Smooth muscle cell (in vitro differentiated cells): ENCODE measurements at regions not wholly inside any gene's neighbourhood (a gene's known extent, or its start where the extent isn't known, plus 50 kb on each side); places are given as distances from the start of the nearest gene placed in this dataset.

Experiments
- DNase-seq: peaks from one replicate; lab custom pipeline; 2025; ENCODE audit not compliant: unreplicated experiment; lab: John Stamatoyannopoulos, UW
- H2AFZ ChIP-seq: fragments of 200-600 bp; sonication (generic); 2 replicates; pipeline ENCODE4 v1.6.0; 2016; ENCODE audit warnings: antibody characterized with exemption, low read depth, mild to moderate bottlenecking
- H3F3A ChIP-seq: fragments of 200-600 bp; sonication (generic); 2 replicates; pipeline ENCODE4 v1.6.0; 2017; ENCODE audit warnings: antibody characterized with exemption, low read depth
- H3K27ac ChIP-seq: fragments of 200-600 bp; sonication (generic); 2 replicates; pipeline ENCODE4 v1.5.1; 2016; ENCODE audit warnings: low read depth, mild to moderate bottlenecking
- H3K27me3 ChIP-seq: fragments of 200-600 bp; sonication (generic); 2 replicates; pipeline ENCODE4 v1.6.1; 2016; ENCODE audit warnings: low read depth, mild to moderate bottlenecking
- H3K36me3 ChIP-seq: fragments of 200-600 bp; sonication (generic); 2 replicates; pipeline ENCODE4 v1.5.1; 2016; ENCODE audit warnings: low read depth
- H3K4me1 ChIP-seq: fragments of 200-600 bp; sonication (generic); 2 replicates; pipeline ENCODE4 v1.5.1; 2016; ENCODE audit warnings: low read depth
- H3K4me2 ChIP-seq: fragments of 200-600 bp; sonication (generic); 2 replicates; pipeline ENCODE4 v1.6.0; 2016; ENCODE audit warnings: mild to moderate bottlenecking
- H3K4me3 ChIP-seq: fragments of 200-600 bp; sonication (generic); 2 replicates; pipeline ENCODE4 v1.5.1; 2016; ENCODE audit warnings: mild to moderate bottlenecking
- H3K79me2 ChIP-seq: fragments of 200-600 bp; sonication (generic); 2 replicates; pipeline ENCODE4 v1.6.0; 2016; ENCODE audit warnings: low read depth, mild to moderate bottlenecking
- H3K9ac ChIP-seq: fragments of 200-600 bp; sonication (generic); 2 replicates; pipeline ENCODE4 v1.6.0; 2016; ENCODE audit warnings: low read depth
- H3K9me3 ChIP-seq: fragments of 200-600 bp; sonication (generic); replicated peaks from 2 replicates; pipeline ENCODE4 v1.5.1; 2016; ENCODE audit warnings: low read depth
- H4K20me1 ChIP-seq: fragments of 200-600 bp; sonication (generic); 2 replicates; pipeline ENCODE4 v1.6.0; 2016; ENCODE audit warnings: low read depth
- CTCF ChIP-seq: fragments of 200-600 bp; sonication (generic); IDR thresholded peaks from 2 replicates; pipeline ENCODE4 v1.5.1; 2017; ENCODE audit warnings: borderline replicate concordance, mild to moderate bottlenecking, antibody characterized with exemption; ENCODE audit not compliant: insufficient read depth, poor library complexity, severe bottlenecking
- WGBS: methylation state at CpG from one replicate; pipeline ENCODE4 v1.1.7; 2016; ENCODE audit warnings: low lambda C conversion rate; 5-methylcytosine and 5-hydroxymethylcytosine counted together

GRCh38 chr2:78407960-78408794 lies 617.3 kb upstream of the REG3G start:
- Histone ChIP-seq H3K27ac (no peak overlapping the region), H3K4me1 (no peaks in the 10 kb centered on the region), H4K20me1 (no peaks in the 10 kb centered on the region), H3F3A (no peaks in the 10 kb centered on the region), H3K4me2 (no peak overlapping the region), H2AFZ (no peak overlapping the region), H3K79me2 (no peaks in the 10 kb centered on the region), H3K9me3 (no peaks in the 10 kb centered on the region), H3K4me3 (no peak overlapping the region), H3K9ac (no peak overlapping the region), H3K27me3 (no peaks in the 10 kb centered on the region), H3K36me3 (no peaks in the 10 kb centered on the region)
- 93% methylated on average over 7 of the region's 7 CpGs for WGBS
- no peak for TF ChIP-seq CTCF
- DNase-seq, result no peak

GRCh38 chr2:78408795-78409118 lies 616.7 kb upstream of the REG3G start:
- Histone ChIP-seq H4K20me1 (no peaks in the 10 kb centered on the region), H3K4me3 (no peak overlapping the region), H3K36me3 (no peaks in the 10 kb centered on the region), H2AFZ (no peak overlapping the region), H3F3A (no peaks in the 10 kb centered on the region), H3K9me3 (no peaks in the 10 kb centered on the region), H3K79me2 (no peaks in the 10 kb centered on the region), H3K4me1 (no peaks in the 10 kb centered on the region), H3K27me3 (no peaks in the 10 kb centered on the region), H3K9ac (no peak overlapping the region), H3K27ac (no peak overlapping the region), H3K4me2 (no peak overlapping the region)
- no peak for TF ChIP-seq CTCF
- no peak for DNase-seq
- 97% methylated on average over 2 of the region's 2 CpGs for WGBS

- Histone ChIP-seq H3K9ac (no peak overlapping the region), H3K4me2 (no peak overlapping the region), H3K9me3 (no peaks in the 10 kb centered on the region), H3K4me3 (no peak overlapping the region), H3K4me1 (peaks cover 5% of the 10 kb centered on the region), H3K79me2 (no peaks in the 10 kb centered on the region), H4K20me1 (no peaks in the 10 kb centered on the region), H3K36me3 (no peaks in the 10 kb centered on the region), H3K27me3 (no peaks in the 10 kb centered on the region), H2AFZ (no peak overlapping the region), H3K27ac (no peak overlapping the region), H3F3A (no peaks in the 10 kb centered on the region)
- no peak for TF ChIP-seq CTCF
- DNase-seq, result no peak
Measured at GRCh38 chr2:78411303-78411702, 614.2 kb upstream of the REG3G start.
